Fibroblast of lung (primary cell): ENCODE measurements at regions not wholly inside any gene's neighbourhood (a gene's known extent, or its start where the extent isn't known, plus 50 kb on each side); places are given as distances from the start of the nearest gene placed in this dataset.

Experiments used
- EZH2 ChIP-seq: IDR thresholded peaks from 2 replicates; pipeline ENCODE4 v1.5.1; 2012; ENCODE audit warnings: low read length, control low read depth, mild to moderate bottlenecking; ENCODE audit errors: missing control alignments
- TF ChIP-seq, protein P1 (sequence below), 2 donors: IDR thresholded peaks in 1 of 2; conservative IDR thresholded peaks in 1 of 2; 1 replicate in 1 of 2; 2 replicates in 1 of 2; pipeline ENCODE4 v1.5.1; 2011 to 2012; ENCODE audit warnings: low read length in 2 of 2, control low read depth in 1 of 2, inconsistent platforms in 1 of 2, low read depth in 1 of 2, mild to moderate bottlenecking in 1 of 2

DNA sequence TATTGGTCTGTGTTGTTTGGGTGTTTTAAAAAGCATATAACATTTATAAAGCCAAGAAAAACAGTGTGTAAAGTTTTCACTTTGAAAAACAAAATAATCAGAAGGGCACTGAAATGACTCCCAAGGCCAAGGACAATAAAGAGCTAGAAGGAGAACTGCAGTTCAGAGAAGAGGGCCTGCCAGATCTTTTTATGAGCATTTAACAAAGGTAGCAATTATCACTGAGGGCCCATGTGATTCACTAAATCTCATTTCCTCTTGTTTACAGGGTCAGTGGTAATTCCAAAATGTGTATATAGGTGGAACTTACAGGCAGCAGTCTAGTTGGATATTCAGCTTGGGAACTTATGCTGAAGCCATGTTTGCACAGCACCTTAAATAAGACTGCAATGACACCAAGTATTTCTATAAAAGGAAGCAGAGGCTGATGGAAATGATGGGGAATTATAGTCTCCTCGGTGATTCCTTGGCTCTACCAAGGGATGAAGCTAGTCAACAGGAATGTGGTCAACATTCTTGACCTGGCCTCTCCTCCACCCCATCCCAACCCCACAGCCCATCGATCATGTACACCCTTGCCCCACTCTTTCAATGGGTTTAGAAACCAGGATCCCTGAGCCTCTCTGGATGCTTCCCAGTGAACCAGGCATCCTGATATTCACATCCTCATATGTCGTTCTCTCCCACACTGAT, 54.4 kb upstream of the THUMPD3 start:
- TF ChIP-seq, protein P1, sequence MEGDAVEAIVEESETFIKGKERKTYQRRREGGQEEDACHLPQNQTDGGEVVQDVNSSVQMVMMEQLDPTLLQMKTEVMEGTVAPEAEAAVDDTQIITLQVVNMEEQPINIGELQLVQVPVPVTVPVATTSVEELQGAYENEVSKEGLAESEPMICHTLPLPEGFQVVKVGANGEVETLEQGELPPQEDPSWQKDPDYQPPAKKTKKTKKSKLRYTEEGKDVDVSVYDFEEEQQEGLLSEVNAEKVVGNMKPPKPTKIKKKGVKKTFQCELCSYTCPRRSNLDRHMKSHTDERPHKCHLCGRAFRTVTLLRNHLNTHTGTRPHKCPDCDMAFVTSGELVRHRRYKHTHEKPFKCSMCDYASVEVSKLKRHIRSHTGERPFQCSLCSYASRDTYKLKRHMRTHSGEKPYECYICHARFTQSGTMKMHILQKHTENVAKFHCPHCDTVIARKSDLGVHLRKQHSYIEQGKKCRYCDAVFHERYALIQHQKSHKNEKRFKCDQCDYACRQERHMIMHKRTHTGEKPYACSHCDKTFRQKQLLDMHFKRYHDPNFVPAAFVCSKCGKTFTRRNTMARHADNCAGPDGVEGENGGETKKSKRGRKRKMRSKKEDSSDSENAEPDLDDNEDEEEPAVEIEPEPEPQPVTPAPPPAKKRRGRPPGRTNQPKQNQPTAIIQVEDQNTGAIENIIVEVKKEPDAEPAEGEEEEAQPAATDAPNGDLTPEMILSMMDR (conservative IDR thresholded peaks at IDR 0.05 in 1 of 2, IDR thresholded peaks at IDR 0.05 in 1 of 2; ENCODE audit: low read depth in 1 of 2, low read length in 2 of 2), result no peak
- no peak for TF ChIP-seq EZH2
